Erythroblast (primary cell): ENCODE measurements at regions not wholly inside any gene's neighbourhood (a gene's known extent, or its start where the extent isn't known, plus 50 kb on each side); places are given as distances from the start of the nearest gene placed in this dataset.

Source experiments
- GATA1 ChIP-seq: IDR thresholded peaks from 2 replicates; pipeline ENCODE4 v1.6.1; 2011; ENCODE audit warnings: low read depth, mild to moderate bottlenecking, control low read depth, low read length, moderate library complexity
- POLR2A ChIP-seq: IDR thresholded peaks from 2 replicates; pipeline ENCODE4 v1.6.1; 2011; ENCODE audit warnings: mild to moderate bottlenecking, low read length

GRCh38 chr5:19334278-19334677 lies 653.7 kb downstream of the CDH18 start:
- TF ChIP-seq POLR2A, result no peak
- no peak for TF ChIP-seq GATA1
